ENCODE measurements at regions not wholly inside any gene's neighbourhood (a gene's known extent, or its start where the extent isn't known, plus 50 kb on each side); places are given as distances from the start of the nearest gene placed in this dataset.

DNA sequence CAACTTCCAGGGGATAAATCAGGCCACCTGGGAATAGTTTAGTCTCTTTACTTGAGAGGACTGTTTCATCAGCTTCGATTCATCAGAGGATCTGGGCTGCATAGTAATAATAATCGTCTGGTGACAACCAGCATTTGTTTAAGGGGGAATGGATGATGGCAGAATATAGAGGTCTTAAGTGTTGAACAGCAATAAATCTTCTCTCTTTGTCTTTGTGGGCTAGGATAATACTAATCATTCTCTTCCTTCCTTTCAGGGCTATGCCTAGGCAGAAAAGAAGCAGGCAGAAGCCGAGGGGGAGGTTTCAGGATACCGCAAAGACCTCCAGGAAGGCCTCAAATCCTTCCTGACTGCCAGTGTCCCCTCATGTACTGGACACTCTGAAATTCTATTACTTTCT, 150.4 kb upstream of the GAREM1 start:
- no TSS peak for BruUV-seq (replicated peaks)
- no peak overlapping the region for H2AFZ ChIP-seq (ENCODE audit: low read length)
- H3K27ac ChIP-seq (ENCODE audit: low read depth, low read length, poor library complexity, severe bottlenecking), result no peak overlapping the region
- no peaks in the 10 kb centered on the region for H3K9me2 ChIP-seq (ENCODE audit: insufficient read depth, low read length)
- H3K4me3 ChIP-seq (ENCODE audit: low read depth, low read length, poor library complexity, severe bottlenecking), result no peak overlapping the region
- no peak for TF ChIP-seq CTCF (conservative IDR thresholded peaks at IDR 0.05; ENCODE audit: low read length)
- TF ChIP-seq EZH2phosphoT487 (IDR thresholded peaks at IDR 0.05; ENCODE audit: borderline replicate concordance, low read depth, low read length), result no peak
- no peaks in the 10 kb centered on the region for H3K36me3 ChIP-seq (ENCODE audit: insufficient read depth, low read length)
- H3K79me2 ChIP-seq (ENCODE audit: insufficient read depth, low read depth, low read length), result no peaks in the 10 kb centered on the region
- no peaks in the 10 kb centered on the region for H4K20me1 ChIP-seq (ENCODE audit: insufficient read depth, low read length)
- no peaks in the 10 kb centered on the region for H3K9me3 ChIP-seq (ENCODE audit: low read length)
- no peak for DNase-seq (ENCODE audit: low spot score)
- H3K4me2 ChIP-seq (ENCODE audit: low read length), result no peak overlapping the region
- no peaks in the 10 kb centered on the region for H3K4me1 ChIP-seq (ENCODE audit: insufficient read depth, low read length, poor library complexity, severe bottlenecking)
- intact Hi-C loops (cut with micrococcal nuclease; ENCODE audit: unreplicated experiment), result no loop called here
- CTCF ChIA-PET (ENCODE audit: unreplicated experiment), result no interaction called here
- POLR2A ChIA-PET, result no interaction called here

- Histone ChIP-seq H3K9me3 (ENCODE audit: low read length) (no peaks in the 10 kb centered on the region), H3K4me2 (ENCODE audit: low read length) (no peak overlapping the region), H3K27ac (ENCODE audit: low read depth, low read length, poor library complexity, severe bottlenecking) (no peak overlapping the region), H3K4me3 (ENCODE audit: low read depth, low read length, poor library complexity, severe bottlenecking) (no peak overlapping the region), H3K4me1 (ENCODE audit: insufficient read depth, low read length, poor library complexity, severe bottlenecking) (no peaks in the 10 kb centered on the region), H3K79me2 (ENCODE audit: insufficient read depth, low read depth, low read length) (no peaks in the 10 kb centered on the region), H2AFZ (ENCODE audit: low read length) (no peak overlapping the region), H3K36me3 (ENCODE audit: insufficient read depth, low read length) (no peaks in the 10 kb centered on the region), H4K20me1 (ENCODE audit: insufficient read depth, low read length) (no peaks in the 10 kb centered on the region), H3K9me2 (ENCODE audit: insufficient read depth, low read length) (no peaks in the 10 kb centered on the region)
- intact Hi-C loops (cut with micrococcal nuclease; ENCODE audit: unreplicated experiment), result no loop called here
- ChIA-PET CTCF (ENCODE audit: unreplicated experiment) (no interaction called here), POLR2A (no interaction called here)
- TF ChIP-seq CTCF (conservative IDR thresholded peaks at IDR 0.05; ENCODE audit: low read length) (no peak), EZH2phosphoT487 (IDR thresholded peaks at IDR 0.05; ENCODE audit: borderline replicate concordance, low read depth, low read length) (no peak)
- DNase-seq (ENCODE audit: low spot score), result no peak
- BruUV-seq (replicated peaks), result no TSS peak
Observed at GRCh38 chr18:32618546-32618945, 147.9 kb upstream of the GAREM1 start.

GRCh38 chr18:32613821-32614220, 143.1 kb upstream of the GAREM1 start:
- no peaks in the 10 kb centered on the region for H3K9me3 ChIP-seq (ENCODE audit: low read length)
- no peak overlapping the region for H2AFZ ChIP-seq (ENCODE audit: low read length)
- CTCF ChIA-PET (ENCODE audit: unreplicated experiment), result no interaction called here
- DNase-seq (ENCODE audit: low spot score), result no peak
- no peaks in the 10 kb centered on the region for H4K20me1 ChIP-seq (ENCODE audit: insufficient read depth, low read length)
- no peak for TF ChIP-seq CTCF (conservative IDR thresholded peaks at IDR 0.05; ENCODE audit: low read length)
- no peak for TF ChIP-seq EZH2phosphoT487 (IDR thresholded peaks at IDR 0.05; ENCODE audit: borderline replicate concordance, low read depth, low read length)
- H3K4me1 ChIP-seq (ENCODE audit: insufficient read depth, low read length, poor library complexity, severe bottlenecking), result no peaks in the 10 kb centered on the region
- POLR2A ChIA-PET, result no interaction called here
- H3K4me3 ChIP-seq (ENCODE audit: low read depth, low read length, poor library complexity, severe bottlenecking), result no peak overlapping the region
- H3K4me2 ChIP-seq (ENCODE audit: low read length), result no peak overlapping the region
- intact Hi-C loops (cut with micrococcal nuclease; ENCODE audit: unreplicated experiment), result no loop called here
- no peaks in the 10 kb centered on the region for H3K79me2 ChIP-seq (ENCODE audit: insufficient read depth, low read depth, low read length)
- H3K9me2 ChIP-seq (ENCODE audit: insufficient read depth, low read length), result no peaks in the 10 kb centered on the region
- BruUV-seq (replicated peaks), result no TSS peak
- H3K27ac ChIP-seq (ENCODE audit: low read depth, low read length, poor library complexity, severe bottlenecking), result no peak overlapping the region
- H3K36me3 ChIP-seq (ENCODE audit: insufficient read depth, low read length), result no peaks in the 10 kb centered on the region
